RWPE1 (cell line): ENCODE measurements at regions not wholly inside any gene's neighbourhood (a gene's known extent, or its start where the extent isn't known, plus 50 kb on each side); places are given as distances from the start of the nearest gene placed in this dataset.
A peak's percentile ranks its signal among the peaks of the same experiment; 100 is the strongest.
"Not testable (repeated sequence)": the region's sequence is repeated elsewhere in the genome, so short reads cannot be mapped to it uniquely, and the experiment has no call there.

Source experiments
- CTCF ChIA-PET: fragments of 350-600 bp; sonication (Branson Sonifier 250); formaldehyde crosslinking; extraction: SDS; loops from one replicate; lab custom pipeline; 2021; lab: Yijun Ruan, JAX
- POLR2A ChIA-PET: fragments of 400-600 bp; formaldehyde crosslinking; extraction: SDS; loops from one replicate; lab custom pipeline; 2020; ENCODE audit warnings: antibody characterized with exemption; ENCODE audit not compliant: low non-redundant PET; lab: Yijun Ruan, JAX
- DNase-seq: peaks from one replicate; pipeline ENCODE4 v3.0.0; 2012; ENCODE audit warnings: low spot score
- H3K27ac ChIP-seq: fragments of 450-650 bp; 2 replicates; pipeline ENCODE4 v1.5.1; 2017
- TF ChIP-seq, protein P1 (sequence below): fragments of 450-650 bp; conservative IDR thresholded peaks from 2 replicates; pipeline ENCODE4 v1.5.1; 2017; ENCODE audit warnings: low read depth, mild to moderate bottlenecking

DNA sequence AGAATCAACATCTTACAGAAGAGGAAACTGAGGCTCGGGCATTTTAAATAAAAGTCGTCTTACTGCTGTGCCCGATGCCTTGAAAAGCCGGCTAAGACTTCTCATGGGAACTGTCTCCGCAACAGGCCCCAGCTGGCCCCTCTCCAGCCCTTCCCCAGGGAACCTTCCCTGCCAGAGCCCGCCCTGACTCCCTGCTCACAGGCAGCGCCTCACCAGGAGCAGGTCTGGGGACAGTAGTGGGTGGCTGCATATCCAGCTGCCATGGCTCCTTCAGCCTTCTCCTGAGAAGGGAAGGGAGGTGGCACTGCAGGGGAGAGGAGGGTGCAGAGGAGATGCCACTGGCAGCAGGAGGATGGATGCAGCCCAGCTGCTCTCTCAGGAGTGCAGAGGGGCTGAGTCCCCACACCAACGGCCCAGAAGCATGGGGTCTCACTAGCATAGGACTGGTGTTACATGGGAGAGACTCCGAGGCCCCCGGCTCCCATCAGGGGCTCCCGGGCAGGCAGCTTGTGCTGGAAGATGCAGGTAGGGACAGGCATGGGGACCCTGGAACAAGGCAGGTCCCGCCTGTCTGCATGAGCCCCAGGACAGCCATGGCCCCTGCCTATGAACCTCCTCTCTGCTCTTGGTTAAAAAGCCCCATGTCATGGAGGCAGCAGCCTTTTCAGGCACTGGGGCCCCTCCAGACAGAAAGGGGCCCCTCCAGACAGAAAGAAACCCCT lies 216.4 kb upstream of the SGCG start:
- H3K27ac ChIP-seq = no peak overlapping the region
- no peak for DNase-seq
- CTCF ChIA-PET = no interaction called here
- POLR2A ChIA-PET = no interaction called here
- TF ChIP-seq, protein P1, sequence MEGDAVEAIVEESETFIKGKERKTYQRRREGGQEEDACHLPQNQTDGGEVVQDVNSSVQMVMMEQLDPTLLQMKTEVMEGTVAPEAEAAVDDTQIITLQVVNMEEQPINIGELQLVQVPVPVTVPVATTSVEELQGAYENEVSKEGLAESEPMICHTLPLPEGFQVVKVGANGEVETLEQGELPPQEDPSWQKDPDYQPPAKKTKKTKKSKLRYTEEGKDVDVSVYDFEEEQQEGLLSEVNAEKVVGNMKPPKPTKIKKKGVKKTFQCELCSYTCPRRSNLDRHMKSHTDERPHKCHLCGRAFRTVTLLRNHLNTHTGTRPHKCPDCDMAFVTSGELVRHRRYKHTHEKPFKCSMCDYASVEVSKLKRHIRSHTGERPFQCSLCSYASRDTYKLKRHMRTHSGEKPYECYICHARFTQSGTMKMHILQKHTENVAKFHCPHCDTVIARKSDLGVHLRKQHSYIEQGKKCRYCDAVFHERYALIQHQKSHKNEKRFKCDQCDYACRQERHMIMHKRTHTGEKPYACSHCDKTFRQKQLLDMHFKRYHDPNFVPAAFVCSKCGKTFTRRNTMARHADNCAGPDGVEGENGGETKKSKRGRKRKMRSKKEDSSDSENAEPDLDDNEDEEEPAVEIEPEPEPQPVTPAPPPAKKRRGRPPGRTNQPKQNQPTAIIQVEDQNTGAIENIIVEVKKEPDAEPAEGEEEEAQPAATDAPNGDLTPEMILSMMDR = no peak

DNA sequence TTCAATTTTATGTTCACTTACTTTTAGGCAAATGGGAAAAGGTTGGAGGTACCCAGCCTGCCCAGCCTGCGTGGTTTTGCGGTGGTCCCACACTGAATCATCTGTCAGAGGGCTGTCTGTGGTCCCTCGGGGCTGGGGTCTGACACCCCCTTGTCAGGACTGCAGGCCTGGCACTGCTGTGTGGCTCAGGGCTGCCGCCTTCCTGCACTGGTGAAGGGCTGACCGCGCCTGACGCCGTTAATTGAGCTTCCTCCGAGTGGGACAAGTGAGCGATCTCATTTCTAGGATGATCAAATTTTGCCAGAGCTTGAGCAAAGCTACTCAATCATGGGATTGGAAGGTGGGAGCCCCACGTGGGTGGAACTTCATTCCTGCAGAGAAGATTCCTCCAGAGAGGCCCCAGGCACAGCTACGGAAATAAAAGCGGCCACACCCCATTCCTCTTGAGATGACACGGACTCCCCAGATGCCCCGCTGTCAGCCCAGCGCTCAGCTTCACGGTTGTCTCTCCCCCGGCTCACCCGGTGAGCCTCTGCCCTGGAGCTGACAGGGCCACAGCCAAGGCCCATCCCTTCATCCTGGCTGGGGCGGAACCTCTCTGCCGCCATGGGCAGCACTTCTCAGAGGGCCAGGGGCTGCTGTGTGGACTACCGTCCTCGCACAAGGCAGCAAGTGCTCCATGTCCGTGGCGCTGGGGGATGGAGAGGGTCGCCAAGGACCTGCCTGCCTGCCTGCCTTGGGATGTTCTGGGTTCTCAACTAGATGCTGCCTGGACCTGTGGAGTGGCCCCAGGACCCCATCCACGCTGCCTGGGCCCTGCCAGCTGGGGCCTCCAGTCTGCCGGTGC lies 215.5 kb upstream of the SGCG start:
- CTCF ChIA-PET, H3K27ac ChIP-seq, POLR2A ChIA-PET: not testable (repeated sequence)
- DNase-seq = peak; percentile 18

DNA sequence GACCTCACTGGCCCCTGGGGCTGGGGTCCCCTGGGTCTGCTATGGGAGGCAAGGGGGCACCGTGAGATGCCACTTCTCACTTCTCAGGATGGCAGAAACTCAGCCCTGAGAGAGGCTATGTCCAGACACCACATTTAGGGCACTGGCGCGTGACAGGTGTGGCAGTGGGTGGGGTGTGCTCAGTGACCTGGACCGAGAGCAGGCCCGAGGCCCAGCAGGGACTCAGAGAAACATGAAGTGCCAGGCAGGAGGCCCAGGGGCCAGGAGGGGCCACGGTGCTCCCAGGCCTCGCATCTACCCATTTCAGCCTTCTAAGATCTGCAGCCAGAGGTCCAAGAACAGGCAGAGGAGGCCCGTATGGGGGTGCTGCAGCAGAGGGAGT lies 214.9 kb upstream of the SGCG start:
- DNase-seq, POLR2A ChIA-PET, H3K27ac ChIP-seq, CTCF ChIA-PET: not testable (repeated sequence)

DNA sequence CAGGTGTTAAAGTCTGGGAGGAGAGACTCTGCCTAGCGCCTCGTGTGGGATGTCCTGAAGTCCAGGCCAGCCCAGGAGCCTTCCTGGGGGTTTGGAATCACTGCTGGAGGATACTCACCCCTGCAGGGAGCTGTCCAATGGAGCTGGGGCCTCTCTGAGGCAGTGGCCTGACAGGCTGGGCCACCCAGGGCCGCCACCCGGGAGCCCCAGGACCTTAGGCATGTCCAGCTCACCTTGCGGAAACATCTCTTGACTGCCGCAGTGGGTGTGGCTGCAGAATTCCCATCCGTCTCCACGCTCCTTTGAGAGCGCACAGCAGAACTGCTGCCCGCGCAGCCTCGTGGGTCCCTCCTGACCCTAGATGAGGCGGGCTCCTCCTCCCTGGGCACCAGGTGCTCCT lies 214.0 kb upstream of the SGCG start:
- DNase-seq, CTCF ChIA-PET, H3K27ac ChIP-seq, POLR2A ChIA-PET: not testable (repeated sequence)

DNA sequence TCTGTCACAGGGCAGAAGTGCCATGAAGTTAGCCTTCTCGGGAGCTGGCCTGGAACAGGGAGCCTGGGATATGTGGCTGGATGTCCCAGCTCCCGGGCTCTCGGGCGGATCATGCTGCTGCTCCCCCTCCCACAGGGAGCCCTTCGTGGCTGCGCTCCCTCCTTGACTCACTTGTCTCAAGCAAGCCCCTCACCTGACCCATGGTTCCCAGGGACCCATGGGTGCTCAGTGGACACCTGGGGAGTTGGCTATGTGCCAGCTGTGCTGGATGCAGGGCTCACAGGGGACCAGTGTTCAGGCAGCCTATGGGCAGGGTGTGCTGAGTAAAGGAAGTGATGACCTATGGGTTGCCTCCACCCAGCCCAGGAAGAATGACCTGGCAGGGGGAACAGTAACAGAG lies 213.1 kb upstream of the SGCG start:
- TF ChIP-seq, protein P1 = no peak
- POLR2A ChIA-PET = no interaction called here
- no peak for DNase-seq
- CTCF ChIA-PET = no interaction called here
- H3K27ac ChIP-seq = no peak overlapping the region

DNA sequence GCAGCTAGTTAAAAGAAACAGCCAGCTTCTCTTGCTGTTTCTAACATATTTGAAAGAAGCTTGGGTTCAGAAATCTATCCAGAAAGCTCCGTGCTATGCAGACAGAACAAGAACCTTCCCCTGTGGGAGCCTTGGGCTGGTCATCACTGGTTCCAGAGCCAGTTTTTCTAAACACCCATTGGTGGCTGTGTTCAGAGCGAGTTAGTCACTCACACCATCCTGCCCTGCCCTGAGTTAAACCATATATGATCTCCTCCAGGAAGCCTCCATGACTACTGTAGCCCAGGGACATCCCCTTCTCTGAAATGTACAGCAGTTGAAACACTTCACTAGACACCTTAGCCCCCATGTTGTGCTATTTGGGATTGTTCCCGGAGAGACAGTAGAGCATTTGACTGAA lies 200.8 kb upstream of the SGCG start:
- CTCF ChIA-PET = no interaction called here
- H3K27ac ChIP-seq = no peak overlapping the region
- TF ChIP-seq, protein P1 = no peak
- POLR2A ChIA-PET = no interaction called here
- no peak for DNase-seq

DNA sequence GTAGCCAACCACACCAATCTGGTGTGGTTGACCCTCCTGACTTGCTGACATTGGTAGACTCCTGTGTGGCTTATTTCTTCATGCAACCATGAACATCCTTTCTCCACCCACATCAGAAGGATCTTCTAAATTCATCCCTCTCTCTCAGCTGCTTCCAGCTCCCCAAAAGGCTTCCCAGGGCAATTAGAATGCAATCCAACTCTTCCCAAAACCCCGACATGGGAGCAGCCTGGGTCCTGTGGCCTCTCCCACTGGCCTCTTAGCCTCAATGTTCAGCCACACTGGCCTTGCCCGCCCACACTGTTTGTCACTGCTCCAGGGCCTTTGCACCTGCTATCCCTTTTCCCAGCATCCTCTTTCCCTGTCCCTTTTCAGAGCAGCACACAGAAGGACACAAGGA lies 199.8 kb upstream of the SGCG start:
- DNase-seq = no peak
- CTCF ChIA-PET = no interaction called here
- POLR2A ChIA-PET = no interaction called here
- TF ChIP-seq, protein P1 = no peak
- H3K27ac ChIP-seq = no peak overlapping the region

DNA sequence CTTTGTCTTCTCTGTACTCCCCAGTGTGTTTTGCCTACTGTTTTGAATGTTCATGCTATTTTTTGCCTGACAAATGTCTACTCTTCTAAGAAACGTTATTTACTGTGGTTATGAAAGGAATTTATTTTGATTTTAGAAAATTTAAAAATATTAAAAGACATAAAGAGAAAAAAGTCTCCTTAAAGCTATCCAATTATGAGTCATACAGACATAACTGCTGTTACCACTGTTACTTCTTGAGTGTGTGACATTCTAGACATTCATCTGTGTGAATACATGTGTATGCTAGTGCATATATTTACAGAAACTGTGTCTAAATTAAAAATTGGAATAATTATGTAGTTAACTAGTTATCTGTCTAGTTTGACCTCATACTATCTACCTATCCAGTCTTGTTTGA lies 187.6 kb upstream of the SGCG start:
- DNase-seq = no peak
- H3K27ac ChIP-seq = no peak overlapping the region
- ChIA-PET CTCF (no interaction called here), POLR2A (no interaction called here)
- TF ChIP-seq, protein P1 = no peak
